ENCODE measurements at regions not wholly inside any gene's neighbourhood (a gene's known extent, or its start where the extent isn't known, plus 50 kb on each side); places are given as distances from the start of the nearest gene placed in this dataset.

GRCh38 chr10:71085689-71086438 lies 126.5 kb upstream of the UNC5B start:
- no peak for TF ChIP-seq POLR2A (IDR thresholded peaks at IDR 0.05)
- no peak for TF ChIP-seq CTCF (IDR thresholded peaks at IDR 0.05)
